ENCODE measurements at regions not wholly inside any gene's neighbourhood (a gene's known extent, or its start where the extent isn't known, plus 50 kb on each side); places are given as distances from the start of the nearest gene placed in this dataset.

DNA sequence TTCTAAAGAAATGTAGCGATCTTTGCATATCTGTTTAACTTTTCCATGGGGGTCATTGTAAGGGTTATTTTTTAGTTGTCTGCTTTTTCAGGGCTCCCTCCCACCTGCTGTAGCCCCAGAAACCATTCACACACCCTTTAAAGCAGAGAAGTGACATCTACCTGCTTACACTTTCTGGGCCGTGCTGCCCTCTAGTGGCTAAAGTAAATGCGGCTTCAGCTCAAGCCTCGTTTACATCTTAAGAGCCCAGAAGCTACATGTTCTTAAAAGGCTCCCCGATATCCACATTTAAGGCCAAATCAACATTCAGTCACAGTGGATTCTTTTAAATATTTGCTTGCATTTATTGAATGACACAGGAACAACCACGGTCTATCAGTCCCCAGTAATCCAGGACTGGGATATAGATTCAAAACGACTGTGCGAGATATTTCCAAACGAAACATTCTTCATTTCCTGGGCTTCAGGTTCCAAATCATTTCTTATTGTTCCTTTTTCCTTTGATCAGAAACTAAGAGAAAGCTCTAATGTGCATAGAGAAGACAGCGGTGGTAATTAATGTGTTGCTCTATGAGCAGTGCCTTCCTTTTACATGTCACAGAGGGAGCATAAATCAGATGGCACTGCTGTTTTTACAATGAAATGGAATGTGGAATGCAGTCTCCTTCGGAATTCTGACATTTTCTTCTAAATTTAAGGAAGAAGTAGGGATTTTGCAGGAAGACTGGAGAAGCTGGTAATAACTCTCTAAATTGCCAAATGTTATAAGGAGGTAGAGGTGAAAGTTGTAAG is 119.9 kb downstream of the RASGEF1B start:
- no peak overlapping the region for H3K4me3 Mint-ChIP-seq (ENCODE audit: unreplicated experiment)
- H3K36me3 Mint-ChIP-seq (ENCODE audit: low read depth, unreplicated experiment), result no peaks in the 10 kb centered on the region
- H3K9me3 Mint-ChIP-seq (ENCODE audit: unreplicated experiment), result no peaks in the 10 kb centered on the region
- H3K27ac Mint-ChIP-seq (ENCODE audit: unreplicated experiment), result no peak overlapping the region
- H3K27me3 Mint-ChIP-seq (ENCODE audit: unreplicated experiment), result peaks cover 8% of the 10 kb centered on the region
- peaks cover 7% of the 10 kb centered on the region for H3K4me1 Mint-ChIP-seq (ENCODE audit: unreplicated experiment)
- TF ChIP-seq, protein P1, sequence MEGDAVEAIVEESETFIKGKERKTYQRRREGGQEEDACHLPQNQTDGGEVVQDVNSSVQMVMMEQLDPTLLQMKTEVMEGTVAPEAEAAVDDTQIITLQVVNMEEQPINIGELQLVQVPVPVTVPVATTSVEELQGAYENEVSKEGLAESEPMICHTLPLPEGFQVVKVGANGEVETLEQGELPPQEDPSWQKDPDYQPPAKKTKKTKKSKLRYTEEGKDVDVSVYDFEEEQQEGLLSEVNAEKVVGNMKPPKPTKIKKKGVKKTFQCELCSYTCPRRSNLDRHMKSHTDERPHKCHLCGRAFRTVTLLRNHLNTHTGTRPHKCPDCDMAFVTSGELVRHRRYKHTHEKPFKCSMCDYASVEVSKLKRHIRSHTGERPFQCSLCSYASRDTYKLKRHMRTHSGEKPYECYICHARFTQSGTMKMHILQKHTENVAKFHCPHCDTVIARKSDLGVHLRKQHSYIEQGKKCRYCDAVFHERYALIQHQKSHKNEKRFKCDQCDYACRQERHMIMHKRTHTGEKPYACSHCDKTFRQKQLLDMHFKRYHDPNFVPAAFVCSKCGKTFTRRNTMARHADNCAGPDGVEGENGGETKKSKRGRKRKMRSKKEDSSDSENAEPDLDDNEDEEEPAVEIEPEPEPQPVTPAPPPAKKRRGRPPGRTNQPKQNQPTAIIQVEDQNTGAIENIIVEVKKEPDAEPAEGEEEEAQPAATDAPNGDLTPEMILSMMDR (IDR thresholded peaks at IDR 0.05; ENCODE audit: unreplicated experiment), result peak; percentile 90
- DNase-seq (ENCODE audit: low spot score), result peak; percentile 72

DNA sequence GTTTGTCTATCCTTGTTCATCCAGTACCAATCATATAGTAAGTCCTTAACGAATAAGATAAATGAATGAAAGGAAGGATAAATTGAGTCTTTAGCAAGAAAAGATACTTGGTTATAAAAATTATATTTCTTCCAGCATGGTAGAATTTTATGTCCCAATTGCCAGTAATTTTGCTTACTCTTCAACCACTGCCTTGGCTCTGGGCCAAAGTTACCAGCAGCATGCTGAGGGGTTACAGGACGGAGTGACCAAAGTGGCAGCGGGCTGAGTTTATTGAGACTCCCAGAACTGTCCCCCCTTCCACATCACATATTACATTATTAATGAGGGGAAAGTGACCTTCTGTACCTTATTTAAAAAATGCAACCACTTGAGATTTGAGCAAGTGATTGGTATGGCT is 121.7 kb downstream of the RASGEF1B start:
- no peak for DNase-seq (ENCODE audit: low spot score)
- Mint-ChIP-seq H3K9me3 (ENCODE audit: unreplicated experiment) (no peaks in the 10 kb centered on the region), H3K4me1 (ENCODE audit: unreplicated experiment) (no peaks in the 10 kb centered on the region), H3K36me3 (ENCODE audit: low read depth, unreplicated experiment) (no peaks in the 10 kb centered on the region), H3K4me3 (ENCODE audit: unreplicated experiment) (no peak overlapping the region), H3K27ac (ENCODE audit: unreplicated experiment) (no peak overlapping the region), H3K27me3 (ENCODE audit: unreplicated experiment) (peaks cover 8% of the 10 kb centered on the region)
- TF ChIP-seq, protein P1 (IDR thresholded peaks at IDR 0.05; ENCODE audit: unreplicated experiment), result no peak

DNA sequence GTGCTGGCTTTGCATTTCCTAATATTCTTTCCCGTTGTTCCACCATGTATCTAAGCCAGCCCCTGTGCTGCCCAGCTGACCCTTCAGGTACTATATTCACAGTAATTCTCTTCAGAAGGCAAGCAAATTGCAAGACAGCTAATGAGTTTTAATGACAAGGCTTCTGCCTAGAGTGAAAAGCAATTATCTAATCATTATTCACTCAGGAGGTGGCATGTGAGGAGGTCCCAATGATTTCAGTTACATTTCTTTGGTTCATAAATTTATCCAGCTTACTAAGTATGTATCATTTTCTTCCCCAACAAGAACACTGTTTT is 123.0 kb downstream of the RASGEF1B start:
- DNase-seq (ENCODE audit: low spot score), result no peak
- H3K4me3 Mint-ChIP-seq (ENCODE audit: unreplicated experiment), result no peak overlapping the region
- H3K36me3 Mint-ChIP-seq (ENCODE audit: low read depth, unreplicated experiment), result no peaks in the 10 kb centered on the region
- no peak overlapping the region for H3K27ac Mint-ChIP-seq (ENCODE audit: unreplicated experiment)
- H3K4me1 Mint-ChIP-seq (ENCODE audit: unreplicated experiment), result no peaks in the 10 kb centered on the region
- H3K9me3 Mint-ChIP-seq (ENCODE audit: unreplicated experiment), result no peaks in the 10 kb centered on the region
- peaks cover 6% of the 10 kb centered on the region for H3K27me3 Mint-ChIP-seq (ENCODE audit: unreplicated experiment)
- TF ChIP-seq, protein P1 (IDR thresholded peaks at IDR 0.05; ENCODE audit: unreplicated experiment), result no peak

DNA sequence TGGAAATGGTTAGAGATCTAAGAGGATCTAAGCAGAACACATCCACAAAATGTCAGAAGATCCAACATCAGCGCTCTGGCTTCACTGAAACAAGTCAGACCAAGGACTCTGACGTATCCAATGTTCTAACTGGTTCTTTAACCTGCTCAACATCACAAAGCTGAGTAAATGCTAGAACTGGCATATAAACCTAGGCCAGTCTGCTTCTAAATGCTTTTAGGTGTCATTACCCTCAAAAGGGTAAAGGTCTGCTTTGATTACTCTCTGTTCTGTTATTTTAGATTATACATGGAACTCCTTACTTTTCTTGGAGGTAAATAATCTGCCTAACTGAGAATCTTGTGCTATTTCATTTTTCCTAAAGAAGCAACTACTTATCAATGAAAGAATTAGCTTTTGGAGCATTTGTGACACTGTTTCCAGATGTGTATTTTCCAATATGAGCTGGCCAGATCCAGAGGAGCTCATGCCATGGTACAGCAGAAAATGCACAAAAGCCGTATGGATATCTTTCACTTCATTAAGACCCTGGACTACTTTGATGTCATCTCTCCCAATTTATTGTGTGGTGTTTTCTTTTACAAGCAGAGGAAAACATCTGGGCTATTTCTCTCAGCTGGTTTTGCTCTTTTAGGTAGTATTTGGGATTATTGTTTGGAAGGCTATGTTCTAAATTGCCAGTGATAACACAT is 123.5 kb downstream of the RASGEF1B start:
- H3K36me3 Mint-ChIP-seq (ENCODE audit: low read depth, unreplicated experiment), result no peaks in the 10 kb centered on the region

More for the DNA sequence above, 123.5 kb downstream of the RASGEF1B start:
- H3K27ac Mint-ChIP-seq (ENCODE audit: unreplicated experiment), result no peak overlapping the region
- H3K9me3 Mint-ChIP-seq (ENCODE audit: unreplicated experiment), result no peaks in the 10 kb centered on the region
- TF ChIP-seq, protein P1 (IDR thresholded peaks at IDR 0.05; ENCODE audit: unreplicated experiment), result no peak
- DNase-seq (ENCODE audit: low spot score), result no peak
- H3K4me1 Mint-ChIP-seq (ENCODE audit: unreplicated experiment), result no peaks in the 10 kb centered on the region
- H3K27me3 Mint-ChIP-seq (ENCODE audit: unreplicated experiment), result peaks cover 6% of the 10 kb centered on the region
- H3K4me3 Mint-ChIP-seq (ENCODE audit: unreplicated experiment), result no peak overlapping the region
